Omental fat pad (tissue), 3 donors: ENCODE measurements at regions not wholly inside any gene's neighbourhood (a gene's known extent, or its start where the extent isn't known, plus 50 kb on each side); places are given as distances from the start of the nearest gene placed in this dataset.

ENCODE experiments used
- ATAC-seq: fragments of 150-250 bp; one replicate; pipeline ENCODE4 v1.9.1; 2016; ENCODE audit warnings: mild to moderate bottlenecking, moderate library complexity; ENCODE audit not compliant: low FRiP score
- DNase-seq: peaks from one replicate; pipeline ENCODE4 v3.0.0-alpha.2; 2019; ENCODE audit warnings: low spot score
- TF ChIP-seq, protein P1 (sequence below), 3 donors: fragments of 450-650 bp; IDR thresholded peaks; one replicate each; pipeline ENCODE4 v1.5.1; 2016 to 2017; ENCODE audit warnings: antibody characterized with exemption in 3 of 3, mild to moderate bottlenecking in 3 of 3, moderate library complexity in 2 of 3

- ATAC-seq (no peak), DNase-seq (no peak)
- TF ChIP-seq, protein P1, sequence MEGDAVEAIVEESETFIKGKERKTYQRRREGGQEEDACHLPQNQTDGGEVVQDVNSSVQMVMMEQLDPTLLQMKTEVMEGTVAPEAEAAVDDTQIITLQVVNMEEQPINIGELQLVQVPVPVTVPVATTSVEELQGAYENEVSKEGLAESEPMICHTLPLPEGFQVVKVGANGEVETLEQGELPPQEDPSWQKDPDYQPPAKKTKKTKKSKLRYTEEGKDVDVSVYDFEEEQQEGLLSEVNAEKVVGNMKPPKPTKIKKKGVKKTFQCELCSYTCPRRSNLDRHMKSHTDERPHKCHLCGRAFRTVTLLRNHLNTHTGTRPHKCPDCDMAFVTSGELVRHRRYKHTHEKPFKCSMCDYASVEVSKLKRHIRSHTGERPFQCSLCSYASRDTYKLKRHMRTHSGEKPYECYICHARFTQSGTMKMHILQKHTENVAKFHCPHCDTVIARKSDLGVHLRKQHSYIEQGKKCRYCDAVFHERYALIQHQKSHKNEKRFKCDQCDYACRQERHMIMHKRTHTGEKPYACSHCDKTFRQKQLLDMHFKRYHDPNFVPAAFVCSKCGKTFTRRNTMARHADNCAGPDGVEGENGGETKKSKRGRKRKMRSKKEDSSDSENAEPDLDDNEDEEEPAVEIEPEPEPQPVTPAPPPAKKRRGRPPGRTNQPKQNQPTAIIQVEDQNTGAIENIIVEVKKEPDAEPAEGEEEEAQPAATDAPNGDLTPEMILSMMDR (IDR thresholded peaks at IDR 0.05) = no peak
Measured at GRCh38 chr1:213561870-213562269, 425.9 kb upstream of the PROX1 start.

DNA sequence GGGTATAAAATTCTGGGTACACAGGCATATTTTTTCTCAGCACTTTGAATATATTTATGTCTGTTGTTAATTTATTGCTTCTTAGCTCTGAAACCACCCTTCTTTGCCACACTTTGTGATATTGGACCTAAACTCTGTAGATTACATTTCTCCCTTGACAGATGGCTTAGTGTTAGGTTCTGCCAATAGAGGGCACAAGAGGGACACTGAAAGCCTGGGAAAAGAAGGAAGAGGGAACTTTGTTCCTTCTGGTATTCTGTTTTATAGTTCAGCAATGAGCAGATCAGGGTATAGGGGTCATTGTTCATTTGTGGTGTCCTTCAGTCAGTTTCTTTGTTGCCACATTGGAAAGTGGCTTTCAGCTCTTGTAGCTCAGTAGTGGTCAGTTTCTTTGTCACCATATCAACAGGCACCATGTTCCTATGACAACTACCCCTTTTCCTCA is 423.5 kb upstream of the PROX1 start:
- no peak for DNase-seq
- TF ChIP-seq, protein P1 (IDR thresholded peaks at IDR 0.05) = no peak
- no peak for ATAC-seq

DNA sequence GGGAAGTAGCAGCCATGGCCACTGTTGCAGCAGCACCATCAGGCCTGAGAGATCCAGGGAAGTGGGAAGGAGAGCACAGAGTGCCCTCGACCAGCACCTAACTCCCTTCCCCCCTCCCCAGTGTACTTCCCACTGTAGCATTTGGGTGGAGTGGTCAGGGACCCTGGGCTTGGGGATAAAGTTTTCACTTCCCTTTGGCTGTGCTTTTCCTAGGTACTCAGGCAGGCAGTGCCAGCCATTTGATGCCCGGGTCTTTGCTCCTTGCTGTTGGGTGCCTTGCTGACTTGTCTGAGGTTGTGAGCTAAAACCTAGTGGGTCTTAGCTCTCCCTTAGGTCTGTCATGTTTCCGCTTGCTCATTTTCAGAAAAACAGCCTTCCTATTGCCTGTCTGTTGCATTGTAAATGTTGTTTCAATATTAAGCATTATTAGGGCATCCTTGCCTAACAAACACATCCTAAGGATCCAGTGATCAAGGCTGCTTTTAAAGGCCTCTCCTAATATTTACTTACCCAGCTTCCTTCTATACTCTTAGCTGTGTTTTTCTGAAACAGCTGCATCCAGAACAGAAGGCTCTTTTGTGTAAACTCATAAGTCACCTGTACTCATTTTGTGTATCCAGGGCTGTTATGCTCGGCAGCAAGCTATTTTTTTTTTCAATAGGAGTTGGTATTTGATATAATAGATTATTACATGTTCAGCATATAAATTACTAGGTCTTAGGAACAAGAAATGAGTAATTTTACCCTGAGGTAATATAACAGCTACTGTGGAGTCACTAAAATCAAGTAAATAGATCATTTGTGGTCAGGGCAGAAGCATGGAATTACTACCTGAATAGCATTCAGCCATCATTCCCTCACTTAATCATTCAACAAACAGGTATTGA is 418.6 kb upstream of the PROX1 start:
- ATAC-seq (no peak), DNase-seq (no peak)
- TF ChIP-seq, protein P1 (IDR thresholded peaks at IDR 0.05) = no peak

GRCh38 chr1:213569816-213570150 is 418.0 kb upstream of the PROX1 start:
- ATAC-seq (no peak), DNase-seq (no peak)
- TF ChIP-seq, protein P1 (IDR thresholded peaks at IDR 0.05) = no peak

- ATAC-seq = no peak
- TF ChIP-seq, protein P1 (IDR thresholded peaks at IDR 0.05) = no peak
- no peak for DNase-seq
Measured at GRCh38 chr1:213570487-213570886, 417.3 kb upstream of the PROX1 start.

DNA sequence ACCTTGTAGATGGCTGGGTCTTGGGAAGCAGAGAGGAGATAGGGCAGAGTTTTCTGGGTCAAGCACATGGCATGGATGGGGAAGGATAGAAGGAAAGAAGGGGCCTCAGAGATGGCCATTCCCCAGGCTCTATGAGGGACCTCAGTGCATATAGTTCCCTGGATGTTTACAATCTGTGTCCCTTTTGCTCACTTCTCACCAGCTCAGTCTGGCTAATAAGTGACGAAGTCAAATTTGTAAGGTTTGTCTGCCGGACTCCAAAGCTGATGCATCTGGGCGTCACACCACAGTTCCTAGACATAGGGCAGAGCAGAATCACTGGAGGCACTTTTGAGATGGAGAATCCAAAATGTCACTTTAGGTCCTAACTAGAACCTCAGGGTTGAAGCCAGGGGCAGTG is 416.4 kb upstream of the PROX1 start:
- TF ChIP-seq, protein P1 (IDR thresholded peaks at IDR 0.05) = no peak
- no peak for ATAC-seq
- DNase-seq = no peak

DNA sequence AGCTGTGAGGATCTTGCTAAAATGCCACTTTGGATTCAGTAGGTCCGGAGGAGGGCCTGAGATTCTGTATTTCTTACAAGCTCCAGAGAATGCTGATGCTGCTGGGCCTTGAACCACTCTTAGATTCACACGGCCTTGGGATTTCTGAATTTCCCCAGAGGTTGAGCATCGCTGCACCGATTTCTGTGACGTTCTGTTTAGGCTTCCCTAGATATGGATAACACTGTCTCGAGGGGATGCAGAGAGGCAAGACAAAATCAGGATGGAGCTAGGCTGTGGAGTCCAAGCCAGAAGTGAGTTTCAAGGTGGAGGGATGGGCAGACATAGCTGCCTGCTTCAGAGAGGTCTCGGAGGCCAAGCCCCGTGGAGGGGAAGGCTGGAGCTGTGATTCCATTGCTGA is 415.9 kb upstream of the PROX1 start:
- DNase-seq (no peak), ATAC-seq (no peak)
- TF ChIP-seq, protein P1 (IDR thresholded peaks at IDR 0.05) = no peak
